ENCODE measurements at regions not wholly inside any gene's neighbourhood (a gene's known extent, or its start where the extent isn't known, plus 50 kb on each side); places are given as distances from the start of the nearest gene placed in this dataset.

- TF ChIP-seq CTCF (IDR thresholded peaks at IDR 0.05; ENCODE audit: insufficient read depth, low read length) (no peak), GABPA (IDR thresholded peaks at IDR 0.05; ENCODE audit: low read depth) (no peak), REST (IDR thresholded peaks at IDR 0.05; ENCODE audit: insufficient replicate concordance, low read depth) (no peak), POLR2AphosphoS5 (IDR thresholded peaks at IDR 0.05; ENCODE audit: low read depth) (no peak)
Measured at GRCh38 chr1:195202241-195202640, 1406.0 kb downstream of the KCNT2 start.

Data from HL-60 (cell line).